Left ventricle myocardium superior (tissue), 1 donor: ENCODE measurements at regions not wholly inside any gene's neighbourhood (a gene's known extent, or its start where the extent isn't known, plus 50 kb on each side); places are given as distances from the start of the nearest gene placed in this dataset.

Experiments
- ATAC-seq: fragments of 200-7000 bp; cut with Tn5 transposase; one replicate; pipeline ENCODE4 v1.9.1; 2020; ENCODE audit warnings: mild to moderate bottlenecking, moderate library complexity
- DNase-seq: peaks from one replicate; pipeline ENCODE4 v3.0.0-alpha.2; 2020
- intact Hi-C: fragments of 100-400 bp; cut with micrococcal nuclease; formaldehyde crosslinking; loops from one replicate; pipeline ENCODE4 v1.11.0; 2022
- donor health status: DM: no; HTN: yes; CAD: no; lungs with severe emphysema.

DNA sequence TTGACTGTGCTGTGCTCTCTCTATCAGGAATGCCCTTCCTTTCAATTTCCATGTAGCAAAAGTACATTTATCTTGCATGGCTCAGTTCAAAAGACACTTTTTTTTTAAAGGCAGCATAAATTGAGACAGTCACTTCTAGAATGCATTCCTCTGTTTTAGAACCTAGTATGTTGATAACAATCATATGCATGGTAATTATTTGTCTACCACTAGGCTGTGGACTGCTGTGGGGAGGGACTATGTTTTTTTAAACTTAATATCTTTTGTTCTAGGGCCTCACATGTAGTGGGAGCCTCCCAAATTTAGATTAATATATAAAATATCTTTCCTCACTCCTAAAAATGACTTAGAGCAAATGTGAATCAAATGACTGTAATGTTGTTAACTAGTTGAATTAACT, 269.9 kb downstream of the MEIS1 start:
- ATAC-seq: no peak
- intact Hi-C loops: no loop called here
- no peak for DNase-seq

DNA sequence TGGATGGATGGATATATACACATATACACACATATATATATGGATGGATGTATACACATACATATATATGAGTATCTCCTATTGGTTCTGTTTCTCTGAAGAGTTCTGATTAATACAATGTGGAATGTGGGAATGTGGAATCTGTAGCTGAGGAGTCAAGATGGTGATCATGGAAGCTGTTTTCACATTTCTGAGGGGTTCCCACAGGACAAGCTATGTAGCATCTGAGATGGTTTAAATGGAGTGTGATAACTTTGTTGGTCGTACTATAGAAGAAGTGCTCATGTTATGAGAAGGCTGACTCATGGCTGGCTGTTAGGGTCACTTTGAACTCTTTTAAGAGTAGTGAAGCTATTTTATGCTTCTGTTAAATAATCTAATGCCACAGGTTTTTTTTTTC, 279.7 kb downstream of the MEIS1 start:
- no peak for ATAC-seq
- no peak for DNase-seq
- intact Hi-C loops: no loop called here

DNA sequence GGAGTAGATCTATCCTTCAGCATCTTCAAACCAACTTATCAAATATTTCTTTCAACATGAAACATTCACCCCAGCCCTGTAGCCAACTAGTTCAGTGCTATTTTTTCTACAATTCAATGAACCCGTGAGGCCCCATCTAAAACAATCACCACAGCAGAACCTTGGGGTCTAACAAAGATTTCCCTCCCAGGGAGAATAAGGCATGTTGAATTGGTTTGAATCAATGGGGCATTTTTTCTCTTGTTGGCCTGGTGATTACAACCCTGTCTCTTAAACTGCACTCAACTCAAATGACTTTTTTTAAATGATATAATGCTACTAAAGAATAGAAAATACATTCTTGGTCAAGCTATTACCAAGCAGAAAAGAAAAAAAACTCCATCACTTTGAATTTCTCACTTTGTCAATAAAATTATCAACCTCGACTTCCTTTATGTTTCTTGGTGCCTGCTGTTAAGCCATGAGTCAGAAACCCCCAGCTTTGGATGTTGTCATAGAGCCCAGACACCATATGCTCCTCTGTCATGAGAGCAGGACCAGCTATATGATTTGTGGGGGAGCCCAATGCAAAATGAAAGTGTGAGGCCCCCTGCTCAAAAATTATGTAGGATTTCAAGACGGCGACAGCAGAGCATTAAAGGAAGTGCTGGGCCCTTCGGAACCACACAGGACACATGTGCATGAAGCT, 282.4 kb downstream of the MEIS1 start:
- DNase-seq (no peak), ATAC-seq (no peak)
- intact Hi-C loops: no loop called here

- intact Hi-C loops: no loop called here
- ATAC-seq: no peak
- DNase-seq: no peak
Observed at GRCh38 chr2:66717973-66718372, 283.0 kb downstream of the MEIS1 start.

GRCh38 chr2:66721776-66722175, 286.9 kb downstream of the MEIS1 start:
- ATAC-seq (no peak), DNase-seq (no peak)
- intact Hi-C loops: no loop called here

GRCh38 chr2:66724241-66724640, 289.3 kb downstream of the MEIS1 start:
- ATAC-seq (no peak), DNase-seq (no peak)
- intact Hi-C loops: no loop called here

- intact Hi-C loops: no loop called here
- ATAC-seq (no peak), DNase-seq (no peak)
Observed at GRCh38 chr2:66729416-66730330, 294.7 kb downstream of the MEIS1 start.

- DNase-seq: no peak
- intact Hi-C loops: no loop called here
- ATAC-seq: no peak
Observed at GRCh38 chr2:66730441-66730840, 295.5 kb downstream of the MEIS1 start.

- no peak for DNase-seq
- intact Hi-C loops: no loop called here
- ATAC-seq: no peak
Observed at GRCh38 chr2:66733364-66733999, 298.6 kb downstream of the MEIS1 start.

GRCh38 chr2:66748939-66749338, 314.0 kb downstream of the MEIS1 start:
- ATAC-seq (no peak), DNase-seq (no peak)
- intact Hi-C loops: no loop called here

- ATAC-seq (no peak), DNase-seq (no peak)
- intact Hi-C loops: no loop called here
Observed at GRCh38 chr2:66749566-66749965, 314.6 kb downstream of the MEIS1 start.

DNA sequence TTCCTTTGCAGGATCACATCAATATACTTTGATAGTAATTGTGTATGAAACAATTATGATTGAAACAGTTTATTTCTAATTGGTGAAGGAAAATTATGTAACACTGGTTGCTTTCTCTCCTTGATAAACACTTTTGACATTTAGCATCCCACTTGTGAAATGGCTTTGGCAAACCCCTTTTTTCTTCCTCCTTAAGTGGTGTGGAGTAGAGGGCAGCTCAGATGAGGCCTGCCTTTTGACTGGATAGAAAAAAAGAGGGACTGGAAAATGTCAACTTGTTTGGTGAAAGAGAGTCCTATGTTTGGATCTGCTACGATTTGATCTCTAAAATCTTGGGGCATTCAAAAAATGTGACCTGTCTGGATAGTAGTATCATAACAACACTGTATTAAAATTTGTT, 318.3 kb downstream of the MEIS1 start:
- ATAC-seq: no peak
- DNase-seq: no peak

GRCh38 chr2:66753660-66754059, 318.7 kb downstream of the MEIS1 start:
- DNase-seq (no peak), ATAC-seq (no peak)
- intact Hi-C loops: no loop called here

More for the DNA sequence above, 318.3 kb downstream of the MEIS1 start:
- intact Hi-C loops: no loop called here

DNA sequence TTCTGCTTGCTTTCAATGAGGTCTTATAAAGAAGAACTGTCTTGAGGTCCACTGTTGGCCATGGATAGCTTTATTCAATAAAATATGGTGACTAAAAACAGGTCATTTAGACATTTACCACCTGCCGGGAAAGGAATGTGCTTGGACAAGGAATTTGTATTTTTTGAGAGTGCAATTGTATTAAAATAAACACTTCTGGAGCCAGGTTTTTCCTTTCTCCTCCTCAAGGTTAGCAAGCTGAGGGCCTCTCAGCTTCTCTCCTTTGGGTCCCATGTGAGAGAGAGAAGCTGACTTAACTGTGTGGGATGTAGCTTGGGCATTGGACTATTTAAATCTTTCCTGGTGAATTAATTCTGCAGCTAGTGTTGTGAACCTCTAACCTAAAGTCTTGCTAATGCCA, 321.0 kb downstream of the MEIS1 start:
- DNase-seq: no peak
- intact Hi-C loops: no loop called here
- ATAC-seq: no peak

DNA sequence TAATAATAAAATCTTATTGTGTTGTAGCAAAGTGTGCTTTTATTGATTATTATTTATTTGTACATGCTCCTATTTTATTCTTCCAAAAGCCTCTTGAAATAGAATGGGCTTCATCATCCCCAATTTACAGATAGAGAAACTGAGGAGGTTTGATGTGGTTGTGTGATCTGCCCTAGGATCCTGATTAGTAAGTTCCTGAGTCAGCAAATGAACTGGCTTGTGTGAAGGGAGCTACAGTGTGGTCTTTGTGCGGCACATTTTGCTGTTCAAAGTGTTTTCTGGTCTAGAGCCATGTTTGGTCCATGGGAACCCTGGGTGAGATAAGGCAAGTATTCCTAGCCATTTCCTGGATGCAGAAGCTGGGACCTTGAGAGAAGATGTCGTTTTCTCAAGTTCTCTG, 326.9 kb downstream of the MEIS1 start:
- intact Hi-C loops: no loop called here
- ATAC-seq (no peak), DNase-seq (no peak)

GRCh38 chr2:66762761-66763160, 327.8 kb downstream of the MEIS1 start:
- ATAC-seq: no peak
- intact Hi-C loops: no loop called here
- no peak for DNase-seq

DNA sequence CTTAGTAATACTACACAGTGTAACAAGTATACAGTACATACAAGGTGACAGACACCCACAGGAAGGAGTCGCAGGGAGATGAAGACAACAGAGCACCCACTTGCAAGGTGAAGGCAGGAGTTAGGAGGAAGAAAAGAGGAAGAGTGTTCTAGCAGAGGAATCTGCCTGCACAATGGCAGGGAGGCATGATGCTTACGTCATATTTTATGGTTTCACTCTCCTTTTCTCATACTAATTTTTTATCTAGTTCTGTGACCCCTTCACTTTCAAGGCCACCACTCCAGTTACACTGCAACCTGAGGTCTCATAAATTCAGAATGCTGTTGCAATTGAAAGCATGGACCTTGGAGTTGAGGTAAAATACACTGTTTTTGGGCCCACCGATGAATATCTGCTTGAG, 331.7 kb downstream of the MEIS1 start:
- intact Hi-C loops: no loop called here
- no peak for ATAC-seq
- DNase-seq: no peak

- DNase-seq: no peak
- ATAC-seq: no peak
Observed at GRCh38 chr2:66771359-66771976, 336.5 kb downstream of the MEIS1 start.

GRCh38 chr2:66772618-66773017, 337.7 kb downstream of the MEIS1 start:
- ATAC-seq: no peak
- no peak for DNase-seq
- intact Hi-C loops: no loop called here

More at GRCh38 chr2:66771359-66771976, 336.5 kb downstream of the MEIS1 start:
- intact Hi-C loops: no loop called here
